Ovary (tissue), 3 donors: ENCODE measurements at regions not wholly inside any gene's neighbourhood (a gene's known extent, or its start where the extent isn't known, plus 50 kb on each side); places are given as distances from the start of the nearest gene placed in this dataset.

Source experiments
- EP300 ChIP-seq: sonication (generic); formaldehyde crosslinking; IDR thresholded peaks from one replicate; pipeline ENCODE4 v1.6.1; 2017; ENCODE audit warnings: antibody characterized with exemption
- TF ChIP-seq, protein P1 (sequence below), 3 donors: fragments of 450-650 bp in 2 of 3; fragments of 200-600 bp in 1 of 3; IDR thresholded peaks; one replicate each; pipeline versions ENCODE4 v1.5.1 to v1.8.0; 2016 to 2022; ENCODE audit warnings: antibody characterized with exemption in 3 of 3, mild to moderate bottlenecking in 1 of 3
- donor health status: DM: no; HTN: no; CAD: no.

DNA sequence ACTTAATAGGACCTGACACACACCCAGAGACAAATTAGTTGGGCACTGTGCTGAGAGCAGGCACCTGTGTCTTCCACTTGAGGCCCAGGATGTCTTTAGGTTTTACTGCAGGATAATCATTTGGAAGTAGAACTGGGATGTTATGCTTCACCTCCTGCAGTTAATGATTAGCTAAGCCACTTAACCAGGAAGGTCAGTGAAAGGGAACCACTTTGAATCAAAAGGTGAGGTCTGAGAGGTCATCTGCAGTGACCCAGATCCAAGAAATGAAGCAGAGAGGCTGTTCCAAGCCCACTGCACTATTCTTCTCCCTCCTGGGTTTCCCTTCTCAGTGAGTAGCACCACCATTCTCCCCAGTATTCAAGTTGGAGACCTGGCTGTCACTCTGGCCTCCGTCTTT, 110.5 kb downstream of the SNX18 start:
- TF ChIP-seq, protein P1, sequence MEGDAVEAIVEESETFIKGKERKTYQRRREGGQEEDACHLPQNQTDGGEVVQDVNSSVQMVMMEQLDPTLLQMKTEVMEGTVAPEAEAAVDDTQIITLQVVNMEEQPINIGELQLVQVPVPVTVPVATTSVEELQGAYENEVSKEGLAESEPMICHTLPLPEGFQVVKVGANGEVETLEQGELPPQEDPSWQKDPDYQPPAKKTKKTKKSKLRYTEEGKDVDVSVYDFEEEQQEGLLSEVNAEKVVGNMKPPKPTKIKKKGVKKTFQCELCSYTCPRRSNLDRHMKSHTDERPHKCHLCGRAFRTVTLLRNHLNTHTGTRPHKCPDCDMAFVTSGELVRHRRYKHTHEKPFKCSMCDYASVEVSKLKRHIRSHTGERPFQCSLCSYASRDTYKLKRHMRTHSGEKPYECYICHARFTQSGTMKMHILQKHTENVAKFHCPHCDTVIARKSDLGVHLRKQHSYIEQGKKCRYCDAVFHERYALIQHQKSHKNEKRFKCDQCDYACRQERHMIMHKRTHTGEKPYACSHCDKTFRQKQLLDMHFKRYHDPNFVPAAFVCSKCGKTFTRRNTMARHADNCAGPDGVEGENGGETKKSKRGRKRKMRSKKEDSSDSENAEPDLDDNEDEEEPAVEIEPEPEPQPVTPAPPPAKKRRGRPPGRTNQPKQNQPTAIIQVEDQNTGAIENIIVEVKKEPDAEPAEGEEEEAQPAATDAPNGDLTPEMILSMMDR (IDR thresholded peaks at IDR 0.05): no peak
- no peak for TF ChIP-seq EP300
